Fibroblast of lung (primary cell): ENCODE measurements at regions not wholly inside any gene's neighbourhood (a gene's known extent, or its start where the extent isn't known, plus 50 kb on each side); places are given as distances from the start of the nearest gene placed in this dataset.

Experiments
- EZH2 ChIP-seq: IDR thresholded peaks from 2 replicates; pipeline ENCODE4 v1.5.1; 2012; ENCODE audit warnings: low read length, control low read depth, mild to moderate bottlenecking; ENCODE audit errors: missing control alignments
- TF ChIP-seq, protein P1 (sequence below), 2 donors: IDR thresholded peaks in 1 of 2; conservative IDR thresholded peaks in 1 of 2; 1 replicate in 1 of 2; 2 replicates in 1 of 2; pipeline ENCODE4 v1.5.1; 2011 to 2012; ENCODE audit warnings: low read length in 2 of 2, control low read depth in 1 of 2, inconsistent platforms in 1 of 2, low read depth in 1 of 2, mild to moderate bottlenecking in 1 of 2

DNA sequence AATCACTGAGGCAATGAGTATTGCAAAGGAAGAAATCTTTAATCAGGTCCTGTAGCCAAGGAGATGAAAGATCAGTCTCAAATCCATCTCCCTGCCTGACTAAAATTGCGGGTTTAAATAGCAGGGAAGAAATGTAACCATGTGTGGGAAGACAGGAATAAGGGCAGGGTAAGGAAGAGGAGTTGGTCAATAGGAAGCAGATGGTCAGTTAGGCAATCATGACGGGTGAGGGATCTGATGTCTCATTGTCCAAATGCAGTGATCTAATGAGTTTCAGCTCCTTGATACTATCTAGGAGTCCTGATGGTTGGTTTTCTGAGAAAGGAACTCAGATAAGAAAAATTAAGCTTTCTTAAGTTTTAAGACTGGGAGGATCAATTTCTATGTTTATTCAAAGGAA lies 200.8 kb downstream of the SPATA18 start:
- TF ChIP-seq, protein P1, sequence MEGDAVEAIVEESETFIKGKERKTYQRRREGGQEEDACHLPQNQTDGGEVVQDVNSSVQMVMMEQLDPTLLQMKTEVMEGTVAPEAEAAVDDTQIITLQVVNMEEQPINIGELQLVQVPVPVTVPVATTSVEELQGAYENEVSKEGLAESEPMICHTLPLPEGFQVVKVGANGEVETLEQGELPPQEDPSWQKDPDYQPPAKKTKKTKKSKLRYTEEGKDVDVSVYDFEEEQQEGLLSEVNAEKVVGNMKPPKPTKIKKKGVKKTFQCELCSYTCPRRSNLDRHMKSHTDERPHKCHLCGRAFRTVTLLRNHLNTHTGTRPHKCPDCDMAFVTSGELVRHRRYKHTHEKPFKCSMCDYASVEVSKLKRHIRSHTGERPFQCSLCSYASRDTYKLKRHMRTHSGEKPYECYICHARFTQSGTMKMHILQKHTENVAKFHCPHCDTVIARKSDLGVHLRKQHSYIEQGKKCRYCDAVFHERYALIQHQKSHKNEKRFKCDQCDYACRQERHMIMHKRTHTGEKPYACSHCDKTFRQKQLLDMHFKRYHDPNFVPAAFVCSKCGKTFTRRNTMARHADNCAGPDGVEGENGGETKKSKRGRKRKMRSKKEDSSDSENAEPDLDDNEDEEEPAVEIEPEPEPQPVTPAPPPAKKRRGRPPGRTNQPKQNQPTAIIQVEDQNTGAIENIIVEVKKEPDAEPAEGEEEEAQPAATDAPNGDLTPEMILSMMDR (conservative IDR thresholded peaks at IDR 0.05 in 1 of 2, IDR thresholded peaks at IDR 0.05 in 1 of 2; ENCODE audit: low read depth in 1 of 2, low read length in 2 of 2): no peak
- no peak for TF ChIP-seq EZH2
